ENCODE measurements at regions not wholly inside any gene's neighbourhood (a gene's known extent, or its start where the extent isn't known, plus 50 kb on each side); places are given as distances from the start of the nearest gene placed in this dataset.
"Not testable (repeated sequence)": the region's sequence is repeated elsewhere in the genome, so short reads cannot be mapped to it uniquely, and the experiment has no call there.

GRCh38 chr9:86515221-86515620 is 161.0 kb upstream of the TUT7 start:
- DNase-seq: no peak

- DNase-seq: no peak
Observed at GRCh38 chr9:86513429-86513828, 159.2 kb upstream of the TUT7 start.

GRCh38 chr9:86512929-86513328 is 158.7 kb upstream of the TUT7 start:
- no peak for DNase-seq

GRCh38 chr9:86511614-86512360 is 157.6 kb upstream of the TUT7 start:
- no peak for DNase-seq

- no peak for DNase-seq
Observed at GRCh38 chr9:86508208-86508903, 154.1 kb upstream of the TUT7 start.

GRCh38 chr9:86507212-86507630 is 153.0 kb upstream of the TUT7 start:
- no peak for DNase-seq

- no peak for DNase-seq
Observed at GRCh38 chr9:86503942-86504341, 149.7 kb upstream of the TUT7 start.

- no peak for DNase-seq
Observed at GRCh38 chr9:86503314-86503713, 149.1 kb upstream of the TUT7 start.

GRCh38 chr9:86500667-86501435 is 146.6 kb upstream of the TUT7 start:
- DNase-seq: no peak

- DNase-seq: no peak
Observed at GRCh38 chr9:86500031-86500430, 145.8 kb upstream of the TUT7 start.

- DNase-seq: no peak
Observed at GRCh38 chr9:86494644-86495111, 140.5 kb upstream of the TUT7 start.

- DNase-seq: no peak
Observed at GRCh38 chr9:86491468-86492266, 137.5 kb upstream of the TUT7 start.

- DNase-seq: no peak
Observed at GRCh38 chr9:86488794-86489193, 134.6 kb upstream of the TUT7 start.

GRCh38 chr9:86488345-86488744 is 134.1 kb upstream of the TUT7 start:
- DNase-seq: no peak

GRCh38 chr9:86487838-86488233 is 133.6 kb upstream of the TUT7 start:
- no peak for DNase-seq

GRCh38 chr9:86486891-86487837 is 133.0 kb upstream of the TUT7 start:
- DNase-seq: no peak

- DNase-seq: peak; percentile 32
Observed at GRCh38 chr9:86485359-86485758, 131.1 kb upstream of the TUT7 start.

- no peak for DNase-seq
Observed at GRCh38 chr9:86483496-86483895, 129.3 kb upstream of the TUT7 start.

- DNase-seq: no peak
Observed at GRCh38 chr9:86481466-86481865, 127.3 kb upstream of the TUT7 start.

- DNase-seq: not testable (repeated sequence)
Observed at GRCh38 chr9:86475255-86475654, 121.0 kb upstream of the TUT7 start.

GRCh38 chr9:86471171-86471815 is 117.1 kb upstream of the TUT7 start:
- DNase-seq: no peak
